Astrocyte (in vitro differentiated cells and primary cell): ENCODE measurements at regions not wholly inside any gene's neighbourhood (a gene's known extent, or its start where the extent isn't known, plus 50 kb on each side); places are given as distances from the start of the nearest gene placed in this dataset.

Source experiments
- CTCF ChIP-seq: IDR thresholded peaks from 2 replicates; pipeline ENCODE4 v1.5.1; 2011; ENCODE audit warnings: low read depth, mild to moderate bottlenecking, inconsistent platforms, low read length, moderate library complexity; ENCODE audit not compliant: insufficient read depth
- EZH2 ChIP-seq: IDR thresholded peaks from 2 replicates; pipeline ENCODE4 v1.6.1; 2012; ENCODE audit warnings: mild to moderate bottlenecking, low read length, inconsistent platforms; ENCODE audit not compliant: insufficient read depth

GRCh38 chr6:134512981-134513391, 195.1 kb upstream of the SGK1 start:
- TF ChIP-seq CTCF (no peak), EZH2 (no peak)
